ENCODE measurements at regions not wholly inside any gene's neighbourhood (a gene's known extent, or its start where the extent isn't known, plus 50 kb on each side); places are given as distances from the start of the nearest gene placed in this dataset.
"Not testable (repeated sequence)": the region's sequence is repeated elsewhere in the genome, so short reads cannot be mapped to it uniquely, and the experiment has no call there.

GRCh38 chr17:22383772-22384460 lies 691.6 kb downstream of the KCNJ18 start:
- not testable (repeated sequence) for TF ChIP-seq CTCF (conservative IDR thresholded peaks at IDR 0.05); EZH2 (IDR thresholded peaks at IDR 0.05; ENCODE audit: low read depth)
